Panc1 (cell line): ENCODE measurements at regions not wholly inside any gene's neighbourhood (a gene's known extent, or its start where the extent isn't known, plus 50 kb on each side); places are given as distances from the start of the nearest gene placed in this dataset.

Experiments
- POLR2AphosphoS5 ChIP-seq: IDR thresholded peaks from 2 replicates; pipeline ENCODE4 v1.6.1; 2012; ENCODE audit warnings: mild to moderate bottlenecking, low read depth, low read length, moderate library complexity
- TF ChIP-seq, protein P1 (sequence below): fragments of 450-650 bp; IDR thresholded peaks from 2 replicates; pipeline ENCODE4 v1.5.1; 2017; ENCODE audit warnings: mild to moderate bottlenecking
- TF ChIP-seq, protein P2 (sequence below), 2 experiments: IDR thresholded peaks; 2 replicates each; pipeline ENCODE4 v1.6.1; 2011 to 2012; ENCODE audit warnings: low read depth in 2 of 2, control low read depth in 1 of 2, low read length in 1 of 2, mild to moderate bottlenecking in 1 of 2, moderate library complexity in 1 of 2; ENCODE audit not compliant: insufficient read depth in 1 of 2

DNA sequence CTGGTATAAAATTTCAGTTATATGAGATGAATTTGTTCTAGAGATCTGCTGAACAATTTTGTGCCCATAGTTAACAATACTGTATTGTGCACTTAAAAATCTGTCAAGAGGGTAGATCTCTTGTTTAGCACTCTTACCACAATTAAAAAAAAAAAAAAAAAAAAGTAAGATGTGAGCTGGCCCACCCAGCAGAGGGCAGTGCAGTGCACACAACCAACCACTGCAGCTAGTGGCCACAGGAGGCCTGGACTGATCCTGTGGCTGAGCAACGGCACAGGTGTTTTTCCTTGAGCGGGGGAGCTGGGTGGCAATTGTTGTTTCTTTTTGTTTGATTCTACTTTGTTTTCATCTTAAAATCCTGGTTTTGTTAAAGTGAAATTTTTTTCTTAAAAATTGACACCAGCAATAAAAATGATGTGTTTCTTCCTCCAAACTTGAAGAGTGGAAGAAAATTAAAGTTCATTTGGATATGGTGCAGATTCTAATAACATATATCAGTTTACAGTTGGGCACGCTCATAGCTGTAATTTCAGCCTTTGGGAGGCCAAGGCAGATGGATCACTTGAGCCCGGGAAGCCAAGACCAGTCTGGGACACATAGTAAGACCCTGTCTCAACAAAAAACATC lies 171.1 kb upstream of the TBX20 start:
- TF ChIP-seq POLR2AphosphoS5 = no peak
- TF ChIP-seq, protein P1, sequence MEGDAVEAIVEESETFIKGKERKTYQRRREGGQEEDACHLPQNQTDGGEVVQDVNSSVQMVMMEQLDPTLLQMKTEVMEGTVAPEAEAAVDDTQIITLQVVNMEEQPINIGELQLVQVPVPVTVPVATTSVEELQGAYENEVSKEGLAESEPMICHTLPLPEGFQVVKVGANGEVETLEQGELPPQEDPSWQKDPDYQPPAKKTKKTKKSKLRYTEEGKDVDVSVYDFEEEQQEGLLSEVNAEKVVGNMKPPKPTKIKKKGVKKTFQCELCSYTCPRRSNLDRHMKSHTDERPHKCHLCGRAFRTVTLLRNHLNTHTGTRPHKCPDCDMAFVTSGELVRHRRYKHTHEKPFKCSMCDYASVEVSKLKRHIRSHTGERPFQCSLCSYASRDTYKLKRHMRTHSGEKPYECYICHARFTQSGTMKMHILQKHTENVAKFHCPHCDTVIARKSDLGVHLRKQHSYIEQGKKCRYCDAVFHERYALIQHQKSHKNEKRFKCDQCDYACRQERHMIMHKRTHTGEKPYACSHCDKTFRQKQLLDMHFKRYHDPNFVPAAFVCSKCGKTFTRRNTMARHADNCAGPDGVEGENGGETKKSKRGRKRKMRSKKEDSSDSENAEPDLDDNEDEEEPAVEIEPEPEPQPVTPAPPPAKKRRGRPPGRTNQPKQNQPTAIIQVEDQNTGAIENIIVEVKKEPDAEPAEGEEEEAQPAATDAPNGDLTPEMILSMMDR = peak; percentile 93
- TF ChIP-seq, protein P2, sequence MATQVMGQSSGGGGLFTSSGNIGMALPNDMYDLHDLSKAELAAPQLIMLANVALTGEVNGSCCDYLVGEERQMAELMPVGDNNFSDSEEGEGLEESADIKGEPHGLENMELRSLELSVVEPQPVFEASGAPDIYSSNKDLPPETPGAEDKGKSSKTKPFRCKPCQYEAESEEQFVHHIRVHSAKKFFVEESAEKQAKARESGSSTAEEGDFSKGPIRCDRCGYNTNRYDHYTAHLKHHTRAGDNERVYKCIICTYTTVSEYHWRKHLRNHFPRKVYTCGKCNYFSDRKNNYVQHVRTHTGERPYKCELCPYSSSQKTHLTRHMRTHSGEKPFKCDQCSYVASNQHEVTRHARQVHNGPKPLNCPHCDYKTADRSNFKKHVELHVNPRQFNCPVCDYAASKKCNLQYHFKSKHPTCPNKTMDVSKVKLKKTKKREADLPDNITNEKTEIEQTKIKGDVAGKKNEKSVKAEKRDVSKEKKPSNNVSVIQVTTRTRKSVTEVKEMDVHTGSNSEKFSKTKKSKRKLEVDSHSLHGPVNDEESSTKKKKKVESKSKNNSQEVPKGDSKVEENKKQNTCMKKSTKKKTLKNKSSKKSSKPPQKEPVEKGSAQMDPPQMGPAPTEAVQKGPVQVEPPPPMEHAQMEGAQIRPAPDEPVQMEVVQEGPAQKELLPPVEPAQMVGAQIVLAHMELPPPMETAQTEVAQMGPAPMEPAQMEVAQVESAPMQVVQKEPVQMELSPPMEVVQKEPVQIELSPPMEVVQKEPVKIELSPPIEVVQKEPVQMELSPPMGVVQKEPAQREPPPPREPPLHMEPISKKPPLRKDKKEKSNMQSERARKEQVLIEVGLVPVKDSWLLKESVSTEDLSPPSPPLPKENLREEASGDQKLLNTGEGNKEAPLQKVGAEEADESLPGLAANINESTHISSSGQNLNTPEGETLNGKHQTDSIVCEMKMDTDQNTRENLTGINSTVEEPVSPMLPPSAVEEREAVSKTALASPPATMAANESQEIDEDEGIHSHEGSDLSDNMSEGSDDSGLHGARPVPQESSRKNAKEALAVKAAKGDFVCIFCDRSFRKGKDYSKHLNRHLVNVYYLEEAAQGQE (IDR thresholded peaks at IDR 0.05; ENCODE audit: insufficient read depth in 1 of 2, low read depth in 2 of 2, low read length in 1 of 2) = no peak
